SK-MEL-5 (cell line): ENCODE measurements at regions not wholly inside any gene's neighbourhood (a gene's known extent, or its start where the extent isn't known, plus 50 kb on each side); places are given as distances from the start of the nearest gene placed in this dataset.
"Not testable (repeated sequence)": the region's sequence is repeated elsewhere in the genome, so short reads cannot be mapped to it uniquely, and the experiment has no call there.

ENCODE experiments used
- DNase-seq: peaks from one replicate; pipeline ENCODE4 v3.0.0-alpha.2; 2016; ENCODE audit warnings: low read depth, low spot score
- in situ Hi-C: cut with HindIII; loops from 2 replicates; pipeline ENCODE4 v1.10.0; 2016; ENCODE audit warnings: low sequenced_read_pairs, high pct_unique_total_duplicates, low pct_unique_long_range_greater_than_20kb

GRCh38 chr10:130254662-130255061 is 118.5 kb downstream of the GLRX3 start:
- no peak for DNase-seq
- in situ Hi-C loops = no loop called here

- DNase-seq = no peak
- in situ Hi-C loops = no loop called here
Observed at GRCh38 chr10:130255777-130256176, 119.6 kb downstream of the GLRX3 start.

- in situ Hi-C loops = no loop called here
- no peak for DNase-seq
Observed at GRCh38 chr10:130257897-130258296, 121.7 kb downstream of the GLRX3 start.

GRCh38 chr10:130259380-130259779 is 123.2 kb downstream of the GLRX3 start:
- in situ Hi-C loops = no loop called here
- DNase-seq = no peak

- in situ Hi-C loops = no loop called here
- DNase-seq = no peak
Observed at GRCh38 chr10:130261306-130261705, 125.1 kb downstream of the GLRX3 start.

- DNase-seq = no peak
- in situ Hi-C loops = no loop called here
Observed at GRCh38 chr10:130261766-130262165, 125.6 kb downstream of the GLRX3 start.

- in situ Hi-C loops = no loop called here
- DNase-seq = no peak
Observed at GRCh38 chr10:130263289-130263688, 127.1 kb downstream of the GLRX3 start.

GRCh38 chr10:130265542-130265941 is 129.4 kb downstream of the GLRX3 start:
- in situ Hi-C loops = no loop called here
- DNase-seq = no peak

- no peak for DNase-seq
- in situ Hi-C loops = no loop called here
Observed at GRCh38 chr10:130282492-130283218, 146.5 kb downstream of the GLRX3 start.

GRCh38 chr10:130283219-130283545 is 147.0 kb downstream of the GLRX3 start:
- DNase-seq = no peak
- in situ Hi-C loops = no loop called here

- in situ Hi-C loops, DNase-seq: not testable (repeated sequence)
Observed at GRCh38 chr10:130295761-130296160, 159.6 kb downstream of the GLRX3 start.

- in situ Hi-C loops = no loop called here
- peak; percentile 1 for DNase-seq
Observed at GRCh38 chr10:130300608-130301020, 164.4 kb downstream of the GLRX3 start.

- DNase-seq = peak; percentile 30
- in situ Hi-C loops = no loop called here
Observed at GRCh38 chr10:130301021-130301892, 165.1 kb downstream of the GLRX3 start.

GRCh38 chr10:130326954-130327353 is 190.8 kb downstream of the GLRX3 start:
- in situ Hi-C loops = no loop called here
- no peak for DNase-seq

GRCh38 chr10:130329792-130330191 is 193.6 kb downstream of the GLRX3 start:
- in situ Hi-C loops = no loop called here
- no peak for DNase-seq

- DNase-seq = peak; percentile 46
Observed at GRCh38 chr10:130333185-130333584, 197.0 kb downstream of the GLRX3 start.

GRCh38 chr10:130335336-130335735 is 199.1 kb downstream of the GLRX3 start:
- no peak for DNase-seq
- in situ Hi-C loops = no loop called here

More at GRCh38 chr10:130333185-130333584, 197.0 kb downstream of the GLRX3 start:
- in situ Hi-C loops = no loop called here

GRCh38 chr10:130336617-130337304 is 200.6 kb downstream of the GLRX3 start:
- in situ Hi-C loops = no loop called here
- peak; percentile 21 for DNase-seq
